Endothelial cell of umbilical vein (primary cell): ENCODE measurements at regions not wholly inside any gene's neighbourhood (a gene's known extent, or its start where the extent isn't known, plus 50 kb on each side); places are given as distances from the start of the nearest gene placed in this dataset.

Experiments used
- BruUV-seq: library from RNA; stranded (reverse); fragments of 400-500 nt; replicated peaks from 2 replicates; lab custom pipeline; 2021; lab: Mats Ljungman, UMichigan
- CTCF ChIA-PET: fragments of 300-600, 350-600 bp; sonication (Branson Sonifier 250); formaldehyde crosslinking; loops from one replicate; lab custom pipeline; 2021; ENCODE audit warnings: antibody characterized with exemption, inconsistent platforms; lab: Charles Lee
- POLR2A ChIA-PET: fragments of 300-600, 350-600 bp; sonication (Branson Sonifier 250); formaldehyde crosslinking; loops from one replicate; lab custom pipeline; 2021; ENCODE audit warnings: antibody characterized with exemption, inconsistent platforms; lab: Charles Lee
- DNase-seq: peaks from one replicate; pipeline ENCODE4 v3.0.0-alpha.2; 2011; ENCODE audit warnings: low read depth, low spot score
- FAIRE-seq: peaks from 2 replicates; lab custom pipeline; 2011; peaks lifted over from hg19 to GRCh38; lab: Jason Lieb, UNC
- H2AFZ ChIP-seq: 2 replicates; pipeline ENCODE4 v1.6.0; 2012; ENCODE audit warnings: low read depth, low read length, control low read depth, inconsistent platforms
- H3K27ac ChIP-seq: 2 replicates; pipeline ENCODE4 v1.5.1; 2011; ENCODE audit warnings: low read depth, mild to moderate bottlenecking, control low read depth, low read length, moderate library complexity; ENCODE audit not compliant: insufficient read depth
- H3K27me3 ChIP-seq, 2 experiments: 2 replicates each; pipeline versions ENCODE4 v1.6.0 to v1.6.1; 2011; ENCODE audit warnings: low read length in 2 of 2, mixed read lengths in 1 of 2; ENCODE audit not compliant: control insufficient read depth in 2 of 2, insufficient read depth in 2 of 2
- H3K36me3 ChIP-seq, 2 experiments: 2 replicates in 1 of 2; 3 replicates in 1 of 2; pipeline ENCODE4 v1.5.1; 2011; ENCODE audit warnings: low read length in 2 of 2, mild to moderate bottlenecking in 1 of 2, moderate library complexity in 1 of 2; ENCODE audit not compliant: control insufficient read depth in 2 of 2, insufficient read depth in 2 of 2; ENCODE audit errors: extremely low read depth in 1 of 2
- H3K4me1 ChIP-seq: 3 replicates; pipeline ENCODE4 v1.5.1; 2011; ENCODE audit warnings: mild to moderate bottlenecking, low read length; ENCODE audit not compliant: control insufficient read depth, insufficient read depth; ENCODE audit errors: extremely low read depth
- H3K4me2 ChIP-seq: 2 replicates; pipeline ENCODE4 v1.6.1; 2011; ENCODE audit warnings: low read length, control low read depth, mixed read lengths; ENCODE audit not compliant: insufficient read depth
- H3K4me3 ChIP-seq, 3 experiments: fragments of 200-600 bp in 1 of 3; sonication (generic), shearing (Covaris generic) in 1 of 3; replicated peaks in 1 of 3; 2 replicates each; pipeline ENCODE4 v1.5.1; 2011 to 2016; ENCODE audit warnings: control low read depth in 3 of 3, low read length in 3 of 3, mild to moderate bottlenecking in 2 of 3, inconsistent platforms in 1 of 3, low read depth in 1 of 3, moderate library complexity in 1 of 3; ENCODE audit not compliant: insufficient read depth in 1 of 3
- H3K79me2 ChIP-seq: 2 replicates; pipeline ENCODE4 v1.6.0; 2012; ENCODE audit warnings: low read length, inconsistent platforms; ENCODE audit not compliant: control insufficient read depth, insufficient read depth
- H3K9ac ChIP-seq: replicated peaks from 2 replicates; pipeline ENCODE3; 2011; ENCODE audit warnings: low read length, control low read depth; ENCODE audit not compliant: insufficient read depth; ENCODE audit errors: extremely low read depth
- H3K9me1 ChIP-seq: replicated peaks from 3 replicates; pipeline ENCODE4 v1.6.0; 2011; ENCODE audit warnings: mild to moderate bottlenecking, low read length; ENCODE audit not compliant: control insufficient read depth, insufficient read depth; ENCODE audit errors: extremely low read depth
- H3K9me3 ChIP-seq: replicated peaks from 2 replicates; pipeline ENCODE4 v1.5.1; 2012; ENCODE audit warnings: low read length, inconsistent platforms; ENCODE audit not compliant: control insufficient read depth, insufficient read depth
- H4K20me1 ChIP-seq: replicated peaks from 2 replicates; pipeline ENCODE3; 2011; ENCODE audit warnings: mild to moderate bottlenecking, low read length; ENCODE audit not compliant: control insufficient read depth, insufficient read depth; ENCODE audit errors: extremely low read depth
- EZH2 ChIP-seq: IDR thresholded peaks from 2 replicates; pipeline ENCODE4 v1.6.1; 2012; ENCODE audit warnings: borderline replicate concordance, low read depth, mild to moderate bottlenecking, moderate library complexity, low read length, inconsistent platforms; ENCODE audit not compliant: severe bottlenecking
- FOS ChIP-seq: IDR thresholded peaks from 2 replicates; pipeline ENCODE4 v1.6.1; 2011; ENCODE audit warnings: mild to moderate bottlenecking, low read length, moderate library complexity, borderline replicate concordance; ENCODE audit not compliant: insufficient read depth
- GATA2 ChIP-seq: IDR thresholded peaks from 2 replicates; pipeline ENCODE4 v1.7.0; 2011; ENCODE audit warnings: low read depth, mild to moderate bottlenecking, moderate library complexity, mixed read lengths, low read length; ENCODE audit not compliant: insufficient read length, insufficient read depth
- JUN ChIP-seq: IDR thresholded peaks from 2 replicates; pipeline ENCODE4 v1.6.1; 2011; ENCODE audit warnings: borderline replicate concordance, low read depth; ENCODE audit not compliant: insufficient read length, insufficient read depth
- MAX ChIP-seq: IDR thresholded peaks from 2 replicates; pipeline ENCODE4 v1.6.1; 2011; ENCODE audit not compliant: insufficient read depth, insufficient read length
- MYC ChIP-seq: IDR thresholded peaks from one replicate; pipeline ENCODE4 v1.6.1; 2011; ENCODE audit warnings: mild to moderate bottlenecking, low read depth, low read length
- POLR2A ChIP-seq: IDR thresholded peaks from 2 replicates; pipeline ENCODE4 v1.6.1; 2012; ENCODE audit warnings: low read depth, mild to moderate bottlenecking, control low read depth, low read length
- POLR2AphosphoS5 ChIP-seq: IDR thresholded peaks from 2 replicates; pipeline ENCODE4 v1.6.1; 2012; ENCODE audit warnings: low read depth, mild to moderate bottlenecking, control low read depth, low read length, moderate library complexity; ENCODE audit not compliant: insufficient read depth
- dilution Hi-C: fragments of 300-500 bp; cut with MboI; formaldehyde crosslinking; loops from one replicate; pipeline ENCODE4 v1.15.0; 2019; ENCODE audit warnings: low sequenced_read_pairs; ENCODE audit not compliant: extremely low pct_ligation_motif_present
- intact Hi-C: fragments of 100-400 bp; cut with micrococcal nuclease; formaldehyde crosslinking; loops from one replicate; pipeline ENCODE4 v1.10.0; 2022
- TF ChIP-seq, protein P1 (sequence below), 2 donors: IDR thresholded peaks; 1 replicate in 1 of 2; 2 replicates in 1 of 2; pipeline ENCODE4 v1.5.1; 2011; ENCODE audit warnings: low read length in 2 of 2, mild to moderate bottlenecking in 2 of 2, moderate library complexity in 2 of 2, control low read depth in 1 of 2, inconsistent platforms in 1 of 2, low read depth in 1 of 2; ENCODE audit not compliant: insufficient read depth in 1 of 2; ENCODE audit errors: extremely low read depth in 1 of 2

DNA sequence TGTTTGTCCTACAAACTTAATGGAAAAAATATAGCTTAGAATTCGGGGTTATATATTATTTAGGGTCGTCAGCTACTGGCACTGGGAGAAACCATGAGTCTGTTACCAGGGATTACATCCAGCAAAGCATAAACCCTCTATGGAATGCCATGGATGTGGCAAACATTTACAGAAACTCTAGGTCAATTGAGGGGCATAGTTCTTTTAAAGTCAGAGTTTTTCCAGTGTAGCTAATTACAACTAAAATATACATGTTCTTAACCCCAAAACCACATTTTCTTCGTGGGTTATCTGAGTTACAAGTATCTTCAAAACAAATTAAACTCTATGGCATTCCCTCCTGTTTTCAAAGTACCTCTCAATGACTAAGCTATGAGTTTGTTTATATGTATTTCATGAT, 99.3 kb upstream of the THSD7A start:
- Histone ChIP-seq H3K9me3 (no peaks in the 10 kb centered on the region), H3K27ac (no peak overlapping the region), H3K4me2 (no peak overlapping the region), H3K9ac (no peak overlapping the region), H4K20me1 (no peaks in the 10 kb centered on the region), H3K4me3 (no peak overlapping the region), H3K27me3 (no peaks in the 10 kb centered on the region), H3K4me1 (no peaks in the 10 kb centered on the region), H3K79me2 (no peaks in the 10 kb centered on the region), H3K36me3 (no peaks in the 10 kb centered on the region), H2AFZ (no peak overlapping the region), H3K9me1 (no peaks in the 10 kb centered on the region)
- no TSS peak for BruUV-seq
- no peak for DNase-seq
- TF ChIP-seq, protein P1, sequence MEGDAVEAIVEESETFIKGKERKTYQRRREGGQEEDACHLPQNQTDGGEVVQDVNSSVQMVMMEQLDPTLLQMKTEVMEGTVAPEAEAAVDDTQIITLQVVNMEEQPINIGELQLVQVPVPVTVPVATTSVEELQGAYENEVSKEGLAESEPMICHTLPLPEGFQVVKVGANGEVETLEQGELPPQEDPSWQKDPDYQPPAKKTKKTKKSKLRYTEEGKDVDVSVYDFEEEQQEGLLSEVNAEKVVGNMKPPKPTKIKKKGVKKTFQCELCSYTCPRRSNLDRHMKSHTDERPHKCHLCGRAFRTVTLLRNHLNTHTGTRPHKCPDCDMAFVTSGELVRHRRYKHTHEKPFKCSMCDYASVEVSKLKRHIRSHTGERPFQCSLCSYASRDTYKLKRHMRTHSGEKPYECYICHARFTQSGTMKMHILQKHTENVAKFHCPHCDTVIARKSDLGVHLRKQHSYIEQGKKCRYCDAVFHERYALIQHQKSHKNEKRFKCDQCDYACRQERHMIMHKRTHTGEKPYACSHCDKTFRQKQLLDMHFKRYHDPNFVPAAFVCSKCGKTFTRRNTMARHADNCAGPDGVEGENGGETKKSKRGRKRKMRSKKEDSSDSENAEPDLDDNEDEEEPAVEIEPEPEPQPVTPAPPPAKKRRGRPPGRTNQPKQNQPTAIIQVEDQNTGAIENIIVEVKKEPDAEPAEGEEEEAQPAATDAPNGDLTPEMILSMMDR (IDR thresholded peaks at IDR 0.05; ENCODE audit: extremely low read depth in 1 of 2, insufficient read depth in 1 of 2, low read depth in 1 of 2, low read length in 2 of 2): no peak
- TF ChIP-seq JUN (no peak), POLR2A (no peak), MAX (no peak), FOS (no peak), EZH2 (no peak), POLR2AphosphoS5 (no peak), MYC (no peak), GATA2 (no peak)
- dilution Hi-C loops: no loop called here
- POLR2A ChIA-PET: no interaction called here
- FAIRE-seq: no peak
- CTCF ChIA-PET: interaction anchor here (1.0 kb wide), 1 partner anchor 11 kb away, joined by 4 read pairs; no protein-coding TSS in a partner anchor
- intact Hi-C loops: no loop called here
